Lung (tissue), 11 donors: ENCODE measurements at regions not wholly inside any gene's neighbourhood (a gene's known extent, or its start where the extent isn't known, plus 50 kb on each side); places are given as distances from the start of the nearest gene placed in this dataset.

Experiments
- ATAC-seq: fragments of 200-7000 bp; cut with Tn5 transposase; one replicate; pipeline ENCODE4 v1.9.1; 2020; ENCODE audit warnings: moderate number of reproducible peaks; ENCODE audit not compliant: insufficient read depth, low FRiP score
- DNase-seq, 3 donors: peaks; one replicate each; pipeline ENCODE4 v3.0.0-alpha.2; 2013 to 2017
- H3K27ac ChIP-seq, 2 donors: one replicate each; pipeline ENCODE4 v1.5.1; 2013; ENCODE audit warnings: mild to moderate bottlenecking in 2 of 2, moderate library complexity in 2 of 2, control low read depth in 1 of 2, inconsistent platforms in 1 of 2, low read depth in 1 of 2, low read length in 1 of 2
- H3K27me3 ChIP-seq, 3 donors: one replicate each; pipeline ENCODE4 v1.5.1; 2013; ENCODE audit warnings: low read length in 2 of 3; ENCODE audit not compliant: control insufficient read depth in 3 of 3, insufficient read depth in 3 of 3
- H3K36me3 ChIP-seq, 4 donors: one replicate each; pipeline ENCODE4 v1.5.1; 2013; ENCODE audit warnings: low read length in 4 of 4, mild to moderate bottlenecking in 1 of 4, moderate library complexity in 1 of 4; ENCODE audit not compliant: control insufficient read depth in 4 of 4, insufficient read depth in 4 of 4
- H3K4me1 ChIP-seq, 5 donors: one replicate each; pipeline ENCODE4 v1.5.1; 2013; ENCODE audit warnings: low read length in 5 of 5, mild to moderate bottlenecking in 2 of 5, moderate library complexity in 1 of 5; ENCODE audit not compliant: control insufficient read depth in 5 of 5, insufficient read depth in 5 of 5
- H3K4me3 ChIP-seq: one replicate; pipeline ENCODE4 v1.5.1; 2013; ENCODE audit warnings: mild to moderate bottlenecking, control low read depth, moderate library complexity
- H3K9ac ChIP-seq, 2 donors: one replicate each; pipeline ENCODE4 v1.5.1; 2013; ENCODE audit warnings: low read length in 2 of 2, control low read depth in 1 of 2; ENCODE audit not compliant: insufficient read depth in 1 of 2
- H3K9me3 ChIP-seq, 4 donors: one replicate each; pipeline ENCODE4 v1.5.1; 2013; ENCODE audit warnings: low read length in 3 of 4, mild to moderate bottlenecking in 1 of 4, moderate library complexity in 1 of 4; ENCODE audit not compliant: control insufficient read depth in 4 of 4, insufficient read depth in 3 of 4
- CTCF ChIP-seq: IDR thresholded peaks from 2 replicates; pipeline ENCODE4 v1.5.1; 2012; ENCODE audit warnings: mild to moderate bottlenecking; ENCODE audit errors: control extremely low read depth, extremely low read depth
- WGBS, 2 donors: extraction: QIAGEN DNeasy Blood & Tissue Kit; methylation state at CpG; one replicate each; pipeline ENCODE4 v1.1.7; 2013; 5-methylcytosine and 5-hydroxymethylcytosine counted together
- donor health status: control.
- donor health status: control.
- donor health status: Bipolar disorder and iron deficiency.
- donor health status: healthy.
- donor health status: DM: yes; HTN: yes; CAD: no.

- ATAC-seq (no peak), DNase-seq (no peak)
- Histone ChIP-seq H3K4me3 (no peak overlapping the region), H3K9ac (no peak overlapping the region), H3K9me3 (no peaks in the 10 kb centered on the region), H3K27me3 (no peaks in the 10 kb centered on the region), H3K36me3 (no peaks in the 10 kb centered on the region), H3K27ac (no peak overlapping the region), H3K4me1 (peaks cover 0 to 16% (median 3%) of the 10 kb centered on the region in 5 donors)
- TF ChIP-seq CTCF, result no peak
- 86 to 95% methylated on average over 4 of the region's 4 CpGs for WGBS, 2 donors
Measured at GRCh38 chr13:80572308-80572922, 231.5 kb upstream of the SPRY2 start.

DNA sequence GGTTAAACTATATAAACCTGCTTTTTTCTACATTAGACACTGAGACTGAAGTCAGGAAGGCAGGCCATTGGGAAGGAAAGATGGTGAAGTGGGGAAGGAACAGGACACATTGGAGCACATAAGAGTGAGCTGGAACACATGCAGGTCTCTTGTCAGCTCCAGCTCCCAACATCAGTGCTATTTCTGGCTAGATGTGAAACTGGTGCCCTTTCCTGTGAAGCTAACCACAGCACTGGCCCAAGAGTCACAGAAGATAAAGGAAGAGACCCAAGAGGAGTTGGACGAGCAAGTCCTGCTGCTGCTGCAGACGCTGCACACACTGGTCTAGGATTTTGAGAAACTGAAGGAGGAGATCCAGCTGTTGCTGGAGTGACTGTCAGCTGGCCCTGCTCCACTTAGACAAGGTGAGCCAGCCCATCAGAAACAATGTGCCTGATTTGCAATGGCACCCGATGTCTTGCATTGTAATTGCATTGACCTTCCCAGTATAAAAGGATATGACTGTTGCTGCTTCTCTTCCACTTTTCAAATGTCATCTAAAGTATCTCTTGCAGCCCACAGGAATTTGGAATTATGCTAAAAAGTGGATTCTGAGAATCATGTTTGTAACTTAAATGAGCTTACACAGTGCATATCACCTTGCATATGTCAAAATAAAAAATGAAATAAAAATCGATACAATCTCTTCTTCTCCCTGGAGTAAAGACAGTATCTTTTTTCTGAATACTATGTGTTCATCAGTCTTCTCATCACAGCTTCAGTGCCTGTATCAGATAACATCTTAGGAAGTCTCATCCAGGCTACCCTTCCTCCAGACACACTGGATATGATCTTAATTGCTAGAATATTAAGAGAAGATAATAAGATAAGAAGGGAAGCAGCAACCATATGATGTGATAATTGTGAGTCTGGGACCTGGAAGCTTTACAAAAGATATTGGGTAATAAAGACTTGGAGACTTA, 230.7 kb upstream of the SPRY2 start:
- H3K27me3 ChIP-seq, result no peaks in the 10 kb centered on the region
- no peak overlapping the region for H3K4me3 ChIP-seq
- no peak overlapping the region for H3K9ac ChIP-seq
- H3K36me3 ChIP-seq, result no peaks in the 10 kb centered on the region
- H3K27ac ChIP-seq, result no peak overlapping the region
- no peaks in the 10 kb centered on the region for H3K9me3 ChIP-seq
- peaks cover 0 to 16% (median 3%) of the 10 kb centered on the region in 5 donors for H3K4me1 ChIP-seq
- no peak for ATAC-seq
- 78 to 84% methylated on average over 4 of the region's 4 CpGs for WGBS, 2 donors
- DNase-seq, result no peak
- no peak for TF ChIP-seq CTCF

GRCh38 chr13:80563439-80563838, 222.5 kb upstream of the SPRY2 start:
- 63 to 69% methylated on average over 4 of the region's 4 CpGs for WGBS, 2 donors
- Histone ChIP-seq H3K4me3 (no peak overlapping the region), H3K36me3 (no peaks in the 10 kb centered on the region), H3K27ac (no peak overlapping the region), H3K27me3 (no peaks in the 10 kb centered on the region), H3K9me3 (no peaks in the 10 kb centered on the region), H3K9ac (no peak overlapping the region), H3K4me1 (peaks cover 0 to 11% (median 0%) of the 10 kb centered on the region in 5 donors)
- no peak for DNase-seq
- TF ChIP-seq CTCF, result no peak
- ATAC-seq, result no peak
